Skeletal muscle tissue (tissue), 3 donors: ENCODE measurements at regions not wholly inside any gene's neighbourhood (a gene's known extent, or its start where the extent isn't known, plus 50 kb on each side); places are given as distances from the start of the nearest gene placed in this dataset.

Experiments
- H3K27ac ChIP-seq: one replicate; pipeline ENCODE4 v1.7.0; 2013; ENCODE audit warnings: mild to moderate bottlenecking, low read depth, low read length, inconsistent platforms
- H3K27me3 ChIP-seq, 3 donors: one replicate each; pipeline ENCODE4 v1.7.0; 2013; ENCODE audit warnings: low read length in 3 of 3; ENCODE audit not compliant: control insufficient read depth in 3 of 3, insufficient read depth in 3 of 3
- H3K36me3 ChIP-seq, 3 donors: one replicate each; pipeline ENCODE4 v1.7.0; 2013; ENCODE audit warnings: low read length in 3 of 3; ENCODE audit not compliant: control insufficient read depth in 3 of 3, insufficient read depth in 3 of 3
- H3K4me1 ChIP-seq, 3 donors: one replicate each; pipeline ENCODE4 v1.7.0; 2013; ENCODE audit warnings: low read length in 3 of 3, mild to moderate bottlenecking in 3 of 3; ENCODE audit not compliant: control insufficient read depth in 3 of 3, insufficient read depth in 3 of 3
- H3K4me3 ChIP-seq, 3 donors: one replicate each; pipeline ENCODE4 v1.7.0; 2013; ENCODE audit warnings: low read length in 3 of 3
- H3K9ac ChIP-seq, 3 donors: one replicate each; pipeline ENCODE4 v1.7.0; 2013; ENCODE audit warnings: low read length in 3 of 3, mild to moderate bottlenecking in 3 of 3, moderate library complexity in 2 of 3, low read depth in 1 of 3
- H3K9me3 ChIP-seq, 3 donors: one replicate each; pipeline ENCODE4 v1.7.0; 2013; ENCODE audit warnings: low read length in 3 of 3; ENCODE audit not compliant: control insufficient read depth in 3 of 3
- donor health status: Osteomylitis.

DNA sequence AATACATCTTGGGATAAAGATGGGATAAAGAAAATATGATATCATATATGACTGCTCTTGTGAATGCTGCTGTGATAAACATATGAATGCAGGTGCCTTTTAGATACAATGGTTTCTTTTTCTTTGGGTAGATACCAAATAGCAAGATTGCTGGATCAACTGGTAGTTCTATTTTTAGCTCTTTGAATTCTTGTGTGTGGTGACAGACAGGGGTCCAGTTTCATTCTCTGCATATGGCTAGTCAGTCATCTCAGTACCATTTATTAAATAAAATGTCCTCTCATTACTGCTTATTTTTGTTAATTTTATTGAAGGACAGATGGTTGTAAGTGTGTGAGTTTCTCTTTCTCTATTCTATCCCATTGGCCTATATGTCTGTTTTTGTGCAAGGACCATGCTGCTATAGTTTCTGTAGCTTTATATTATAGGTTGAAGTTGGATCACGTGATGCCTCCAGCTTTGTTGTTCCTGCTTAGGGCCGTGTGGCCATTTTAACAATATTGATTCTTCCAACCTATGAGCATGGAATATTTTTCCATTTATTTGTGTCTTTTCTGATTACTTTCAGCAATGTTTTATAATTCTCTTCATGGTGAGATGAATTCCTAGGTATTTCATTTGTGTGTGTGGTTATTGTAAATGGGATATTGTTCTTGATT lies 1089.8 kb upstream of the CADM2 start:
- H3K27ac ChIP-seq = no peak overlapping the region
- peak overlapping the region; percentile 6 to 38 (median 34) for H3K4me3 ChIP-seq
- no peaks in the 10 kb centered on the region for H3K27me3 ChIP-seq
- no peak overlapping the region for H3K9ac ChIP-seq
- H3K36me3 ChIP-seq = no peaks in the 10 kb centered on the region
- H3K4me1 ChIP-seq = peaks cover 0 to 2% (median 0%) of the 10 kb centered on the region in 3 donors
- H3K9me3 ChIP-seq = no peaks in the 10 kb centered on the region

DNA sequence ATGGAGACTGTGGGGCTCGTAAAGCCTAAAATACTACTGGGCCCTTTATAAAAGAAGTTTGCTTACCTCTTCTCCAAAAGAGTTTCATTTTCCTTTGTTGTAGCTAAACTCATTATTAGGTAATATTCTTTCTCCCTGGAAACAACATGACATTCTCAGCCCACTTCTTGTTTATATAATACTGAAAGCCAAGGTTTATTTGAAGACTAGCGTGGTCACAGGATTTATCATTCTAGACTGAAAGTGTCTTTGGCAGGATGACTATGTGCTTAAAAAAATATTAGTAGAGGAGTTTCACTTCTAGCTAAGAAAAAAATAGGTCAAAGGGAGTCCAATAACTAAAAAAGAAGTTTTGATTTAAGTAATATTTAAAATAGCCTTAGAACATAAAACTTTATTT lies 1085.2 kb upstream of the CADM2 start:
- no peaks in the 10 kb centered on the region for H3K27me3 ChIP-seq
- no peak overlapping the region for H3K9ac ChIP-seq
- no peaks in the 10 kb centered on the region for H3K36me3 ChIP-seq
- H3K27ac ChIP-seq = no peak overlapping the region
- H3K9me3 ChIP-seq = peaks cover 0 to 4% (median 0%) of the 10 kb centered on the region in 3 donors
- H3K4me3 ChIP-seq = no peak overlapping the region
- peaks cover 0 to 2% (median 0%) of the 10 kb centered on the region in 3 donors for H3K4me1 ChIP-seq

DNA sequence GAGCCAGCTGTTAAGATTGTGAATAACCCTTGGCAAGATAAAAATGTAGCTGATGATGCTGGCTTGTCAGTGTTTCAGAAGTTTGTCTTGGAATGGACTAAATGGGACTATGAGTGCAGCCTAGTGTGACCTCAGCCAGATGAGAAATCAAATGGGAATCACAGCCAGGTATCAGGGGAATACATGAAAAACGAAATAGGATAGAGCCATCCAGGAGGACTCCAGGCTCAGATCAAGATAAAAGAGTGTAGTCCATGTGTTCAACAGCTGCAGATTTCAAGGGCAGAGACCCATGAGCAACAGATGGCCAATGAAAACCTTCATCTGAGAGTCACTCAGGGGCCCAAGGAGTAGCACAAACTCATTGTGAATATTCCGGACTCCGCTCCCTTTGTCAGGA lies 1080.9 kb upstream of the CADM2 start:
- Histone ChIP-seq H3K27ac (no peak overlapping the region), H3K4me3 (no peak overlapping the region), H3K36me3 (no peaks in the 10 kb centered on the region), H3K9ac (no peak overlapping the region), H3K27me3 (no peaks in the 10 kb centered on the region), H3K4me1 (no peaks in the 10 kb centered on the region), H3K9me3 (peaks cover 0 to 4% (median 0%) of the 10 kb centered on the region in 3 donors)

DNA sequence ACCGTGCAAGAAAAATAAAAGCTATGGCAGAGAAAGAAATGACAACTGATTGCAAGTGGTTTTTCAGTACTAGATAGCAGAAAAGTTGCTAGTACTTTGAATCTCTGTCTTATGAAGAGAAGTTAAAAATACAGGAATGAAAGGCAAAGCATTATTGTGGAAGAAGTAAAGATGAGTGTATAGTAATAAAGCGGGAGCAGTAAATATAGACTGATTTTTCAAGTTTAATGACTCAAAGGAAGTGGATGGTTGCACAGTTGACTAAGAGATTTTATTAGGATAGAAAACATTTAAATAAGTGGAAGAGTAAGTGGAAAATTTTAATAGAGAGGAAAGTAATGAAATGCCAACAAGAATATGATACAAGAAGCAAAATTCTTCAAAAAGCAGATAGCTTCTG lies 1076.1 kb upstream of the CADM2 start:
- H3K4me3 ChIP-seq = no peak overlapping the region

DNA sequence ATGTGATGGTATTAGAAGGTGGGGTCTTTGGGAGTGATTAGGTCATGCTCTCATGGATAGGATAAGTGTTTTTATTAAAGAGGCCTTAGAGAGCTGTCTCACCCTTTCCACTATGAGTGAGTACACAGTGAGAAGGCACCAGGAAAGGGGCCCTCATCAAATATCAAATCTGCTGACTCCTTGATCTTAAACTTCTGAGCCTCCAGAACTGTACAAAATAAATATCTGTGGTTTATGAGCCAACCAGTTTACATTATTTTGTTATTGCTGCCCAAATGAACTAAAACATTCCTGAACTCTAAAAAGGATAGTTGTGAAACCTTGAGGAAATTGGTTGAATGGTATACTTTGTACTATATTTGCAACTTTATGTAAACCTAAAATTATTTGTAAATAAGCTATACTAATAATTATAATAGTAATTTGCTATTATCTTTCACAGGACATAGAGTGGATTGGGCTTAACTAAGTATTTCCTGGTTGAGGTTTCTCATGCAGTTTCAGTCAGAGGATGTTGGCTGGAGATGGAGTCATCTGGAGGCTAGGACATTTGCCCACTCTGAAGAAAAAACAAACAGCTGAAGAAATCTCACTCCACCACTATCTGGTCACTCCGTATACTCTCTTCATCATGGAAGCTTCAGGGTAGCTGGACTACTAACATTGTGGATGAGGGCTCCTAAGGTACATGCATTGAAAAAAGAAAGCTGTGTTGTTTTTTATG lies 1068.6 kb upstream of the CADM2 start:
- H3K27ac ChIP-seq = no peak overlapping the region
- peaks cover 0 to 3% (median 0%) of the 10 kb centered on the region in 3 donors for H3K4me1 ChIP-seq
- H3K4me3 ChIP-seq = no peak overlapping the region
- H3K9me3 ChIP-seq = no peaks in the 10 kb centered on the region
- H3K27me3 ChIP-seq = no peaks in the 10 kb centered on the region
- H3K9ac ChIP-seq = no peak overlapping the region
- H3K36me3 ChIP-seq = no peaks in the 10 kb centered on the region

More for the DNA sequence above, 1076.1 kb upstream of the CADM2 start:
- no peak overlapping the region for H3K27ac ChIP-seq
- H3K9ac ChIP-seq = no peak overlapping the region
- H3K4me1 ChIP-seq = no peaks in the 10 kb centered on the region
- H3K36me3 ChIP-seq = no peaks in the 10 kb centered on the region
- no peaks in the 10 kb centered on the region for H3K27me3 ChIP-seq
- H3K9me3 ChIP-seq = no peaks in the 10 kb centered on the region

DNA sequence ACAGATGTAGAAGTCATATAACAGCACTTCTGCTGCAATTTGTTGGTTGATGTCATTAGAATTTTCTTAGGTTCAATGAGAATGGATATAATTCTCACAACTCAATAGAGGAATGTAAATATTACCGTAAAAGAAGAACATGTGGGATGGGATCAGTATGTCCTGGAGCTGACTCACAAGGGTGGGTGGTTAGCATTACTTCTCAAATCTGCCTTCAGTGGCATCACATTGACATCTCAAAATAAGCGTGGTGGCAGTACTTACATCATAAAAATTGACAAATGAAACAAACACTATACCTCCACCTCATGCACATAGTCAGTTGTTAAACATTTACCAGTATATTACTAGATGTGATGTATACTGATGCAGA lies 1068.0 kb upstream of the CADM2 start:
- no peaks in the 10 kb centered on the region for H3K9me3 ChIP-seq
- H3K9ac ChIP-seq = no peak overlapping the region
- H3K27me3 ChIP-seq = no peaks in the 10 kb centered on the region
- H3K4me1 ChIP-seq = peaks cover 4 to 8% (median 5%) of the 10 kb centered on the region in 3 donors
- no peak overlapping the region for H3K27ac ChIP-seq
- H3K36me3 ChIP-seq = no peaks in the 10 kb centered on the region
- no peak overlapping the region for H3K4me3 ChIP-seq

DNA sequence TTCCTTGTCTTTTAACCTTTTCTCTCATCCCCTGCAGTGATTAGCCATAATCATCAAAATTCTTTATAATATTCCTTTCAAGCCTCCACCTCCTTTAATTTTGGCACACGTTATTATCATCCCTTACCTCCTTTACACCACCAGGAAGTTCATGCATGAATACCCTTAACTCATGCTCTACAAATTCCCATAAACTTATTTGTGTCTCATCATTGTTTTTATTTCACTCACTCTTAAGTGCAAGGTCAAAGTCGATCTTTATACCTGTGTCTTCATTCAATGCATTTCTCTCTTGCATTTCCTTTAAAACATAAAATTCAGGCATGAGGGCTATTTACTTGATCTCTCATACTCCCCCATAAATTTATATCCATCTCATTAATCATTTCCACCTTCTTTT lies 1064.6 kb upstream of the CADM2 start:
- Histone ChIP-seq H3K9me3 (no peaks in the 10 kb centered on the region), H3K4me1 (peaks cover 7 to 9% (median 8%) of the 10 kb centered on the region in 3 donors), H3K9ac (no peak overlapping the region), H3K27me3 (no peaks in the 10 kb centered on the region), H3K27ac (no peak overlapping the region), H3K4me3 (no peak overlapping the region), H3K36me3 (no peaks in the 10 kb centered on the region)

DNA sequence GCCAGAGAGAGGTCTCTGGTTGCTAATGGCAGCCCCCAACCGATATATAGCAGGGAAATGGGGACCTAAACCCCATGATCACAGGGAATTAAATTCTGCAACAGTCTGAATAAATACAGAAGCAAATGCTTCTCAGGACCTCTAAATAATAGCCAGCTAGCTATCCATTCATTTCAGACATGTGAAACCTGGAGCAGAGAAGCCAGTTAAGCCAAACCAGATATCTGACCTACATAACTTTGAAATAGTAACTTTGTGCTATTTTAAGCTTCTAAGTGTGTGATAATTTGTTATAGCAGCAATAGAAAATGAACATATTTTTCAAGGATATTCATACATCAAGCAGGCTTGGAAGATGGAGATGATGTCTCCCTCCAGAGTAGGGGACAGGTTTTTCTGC lies 1062.9 kb upstream of the CADM2 start:
- Histone ChIP-seq H3K4me3 (peak overlapping the region in 2 of 3 donors; percentile 7 to 32), H3K9ac (no peak overlapping the region), H3K27ac (peak overlapping the region; percentile 26), H3K36me3 (no peaks in the 10 kb centered on the region), H3K27me3 (no peaks in the 10 kb centered on the region), H3K4me1 (peaks cover 7 to 9% (median 8%) of the 10 kb centered on the region in 3 donors), H3K9me3 (no peaks in the 10 kb centered on the region)

DNA sequence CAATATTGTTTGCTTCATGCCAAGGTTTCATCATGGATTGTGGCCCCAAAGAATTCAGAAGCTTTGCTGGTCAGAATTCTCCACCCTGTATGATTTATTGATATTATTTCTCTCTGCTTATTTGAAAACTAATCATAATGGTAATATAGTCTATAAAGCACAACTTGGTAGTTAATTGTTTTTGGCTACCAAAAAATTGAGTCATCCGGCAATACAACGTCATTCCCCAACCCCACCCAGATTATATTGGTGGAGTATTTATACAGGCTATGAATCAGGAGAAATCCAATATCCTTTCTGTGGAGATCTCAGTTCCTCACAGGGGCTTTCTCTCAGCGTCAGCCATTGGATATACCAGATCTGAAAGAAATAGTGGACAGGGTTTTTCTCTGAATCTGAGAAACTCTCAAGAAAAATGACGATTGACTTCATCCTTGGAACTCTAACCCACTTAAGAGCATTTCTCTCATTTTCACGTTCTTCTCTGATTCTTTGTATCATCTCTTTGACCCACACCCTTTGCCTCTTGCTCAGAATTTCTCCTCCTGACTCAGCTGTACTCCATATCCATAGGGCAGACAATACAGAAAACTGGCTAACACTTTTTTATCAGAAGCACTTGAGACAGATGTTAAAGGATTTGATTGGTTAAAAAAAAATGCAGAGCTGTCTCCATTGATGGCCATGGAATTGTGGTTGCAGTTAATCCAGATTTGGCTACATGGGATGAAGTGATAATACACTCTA lies 1055.8 kb upstream of the CADM2 start:
- no peaks in the 10 kb centered on the region for H3K4me1 ChIP-seq
- no peaks in the 10 kb centered on the region for H3K9me3 ChIP-seq
- H3K4me3 ChIP-seq = no peak overlapping the region
- H3K27me3 ChIP-seq = no peaks in the 10 kb centered on the region
- no peaks in the 10 kb centered on the region for H3K36me3 ChIP-seq
- H3K27ac ChIP-seq = no peak overlapping the region
- no peak overlapping the region for H3K9ac ChIP-seq

DNA sequence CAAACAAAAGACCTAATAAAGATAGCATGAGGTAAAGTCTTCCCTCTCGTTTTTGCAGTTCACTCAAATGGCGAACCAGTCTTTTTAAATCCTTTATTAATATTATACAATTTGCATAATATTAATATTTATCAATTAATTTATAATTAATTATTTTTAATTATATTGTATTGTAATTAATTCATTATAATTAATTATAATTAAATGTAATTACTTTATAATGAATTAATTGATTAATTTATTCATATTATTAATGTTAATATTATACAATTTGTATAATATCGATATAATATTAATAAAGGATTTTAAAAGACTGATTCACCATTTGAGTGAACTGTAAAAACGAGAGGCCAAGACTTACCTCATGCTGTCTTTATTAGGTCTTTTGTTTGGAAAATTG lies 1045.4 kb upstream of the CADM2 start:
- no peaks in the 10 kb centered on the region for H3K4me1 ChIP-seq
- H3K9me3 ChIP-seq = no peaks in the 10 kb centered on the region
- no peak overlapping the region for H3K9ac ChIP-seq
- H3K4me3 ChIP-seq = no peak overlapping the region
- H3K27me3 ChIP-seq = no peaks in the 10 kb centered on the region
- no peaks in the 10 kb centered on the region for H3K36me3 ChIP-seq
- H3K27ac ChIP-seq = no peak overlapping the region
